GM18520 (cell line): ENCODE measurements at regions not wholly inside any gene's neighbourhood (a gene's known extent, or its start where the extent isn't known, plus 50 kb on each side); places are given as distances from the start of the nearest gene placed in this dataset.
A peak's percentile ranks its signal among the peaks of the same experiment; 100 is the strongest.

Experiments
- ATAC-seq: cut with Tn5 transposase; IDR thresholded peaks from one replicate; pipeline ENCODE4 v1.9.1; 2021; ENCODE audit not compliant: unreplicated experiment

DNA sequence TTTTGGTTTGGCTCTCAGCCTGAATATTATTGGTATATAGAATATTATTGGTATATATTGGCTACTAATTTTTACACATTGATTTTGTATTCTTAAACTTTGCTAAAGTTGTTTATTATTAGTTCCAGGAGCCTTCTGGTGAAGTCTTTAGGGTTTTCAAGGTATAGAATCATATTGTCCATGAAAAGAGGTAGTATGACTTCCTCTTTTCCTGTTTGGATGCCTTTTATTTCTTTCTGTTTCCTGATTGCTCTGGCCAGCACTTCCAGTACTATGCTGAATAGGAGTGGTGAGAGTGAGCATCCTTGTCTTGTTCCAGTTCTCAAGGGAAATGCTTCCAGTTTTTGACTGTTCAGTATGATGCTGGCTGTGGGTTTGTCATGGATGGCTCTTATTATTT, 107.3 kb upstream of the LIPC start:
- no peak for ATAC-seq

DNA sequence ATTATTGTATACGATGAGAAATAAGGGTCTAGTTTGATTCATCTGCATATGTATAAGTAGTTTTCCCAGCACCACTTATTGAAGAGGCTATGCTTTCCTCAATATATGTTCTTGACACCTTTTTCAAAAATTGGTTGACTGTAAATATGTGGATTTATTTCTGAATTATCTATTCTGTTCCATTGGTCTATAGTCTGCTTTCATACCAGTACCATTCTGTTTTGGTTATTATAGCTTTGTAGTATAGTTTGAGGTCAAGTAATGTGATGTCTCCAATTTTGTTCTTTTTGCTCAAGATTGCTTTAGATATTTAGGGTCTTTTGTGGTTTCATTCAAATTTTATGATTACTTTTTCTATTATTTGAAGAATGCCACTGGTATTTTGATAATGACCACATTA, 103.8 kb upstream of the LIPC start:
- ATAC-seq, result no peak

DNA sequence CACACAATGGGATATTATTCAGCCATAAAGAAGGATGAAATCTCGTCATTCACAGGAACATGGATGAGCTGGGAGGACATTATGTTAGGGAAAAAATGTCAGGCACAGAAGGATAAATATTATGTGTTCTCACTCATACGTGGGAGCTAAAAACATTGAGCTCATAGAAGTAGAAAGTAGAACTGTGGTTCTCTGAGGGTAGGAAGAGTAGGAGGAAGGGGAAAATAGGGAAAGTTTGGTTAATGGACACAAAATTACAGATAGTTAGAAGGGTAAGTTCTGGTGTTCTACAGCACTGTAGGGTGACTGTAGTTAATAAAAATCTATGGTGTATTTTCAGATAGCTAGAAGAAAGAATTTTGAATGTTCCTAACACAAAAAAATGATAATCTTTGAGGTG, 102.6 kb upstream of the LIPC start:
- ATAC-seq, result no peak

DNA sequence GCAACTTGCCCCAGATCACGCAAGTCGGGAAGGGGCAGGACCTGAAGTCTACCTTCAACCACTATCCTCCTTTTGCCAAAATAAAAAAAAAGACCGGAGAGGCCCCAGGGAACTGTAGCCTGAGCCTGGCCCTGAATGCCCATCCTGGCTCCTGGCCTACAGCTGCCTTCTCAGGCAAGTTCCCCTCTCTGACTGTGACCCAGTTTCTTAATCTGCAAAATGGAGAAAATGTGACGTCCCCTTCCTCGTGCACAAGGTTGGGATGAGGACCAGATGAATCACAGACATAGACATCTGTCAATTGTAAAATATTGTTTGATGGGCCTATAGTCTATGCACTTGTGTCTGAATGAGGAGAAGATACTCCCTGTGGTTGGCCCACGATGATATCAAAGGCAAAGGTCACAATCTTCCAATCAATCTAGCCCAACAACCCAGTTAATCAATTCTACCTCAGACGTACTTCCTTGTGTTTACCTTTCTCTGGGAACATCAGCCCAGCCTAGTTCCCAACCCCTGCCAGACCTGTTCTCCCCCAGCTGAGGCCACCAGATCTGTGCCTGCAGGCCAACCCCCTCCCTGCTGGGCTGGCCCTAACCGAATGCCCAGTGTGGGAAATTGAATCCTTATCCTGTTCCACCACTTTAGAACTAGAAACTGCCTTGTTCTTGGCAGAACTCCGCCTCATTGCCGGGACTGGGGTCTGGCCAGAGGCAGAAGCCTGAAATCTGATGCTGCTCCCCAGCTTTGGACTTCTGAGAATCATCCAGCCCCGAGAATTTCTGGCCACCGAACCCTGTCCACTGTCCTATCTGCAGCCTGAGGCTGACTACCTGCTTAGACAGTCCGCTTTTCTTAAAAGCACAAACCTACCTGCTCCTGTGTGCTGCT, 101.8 kb upstream of the LIPC start:
- ATAC-seq, result no peak

DNA sequence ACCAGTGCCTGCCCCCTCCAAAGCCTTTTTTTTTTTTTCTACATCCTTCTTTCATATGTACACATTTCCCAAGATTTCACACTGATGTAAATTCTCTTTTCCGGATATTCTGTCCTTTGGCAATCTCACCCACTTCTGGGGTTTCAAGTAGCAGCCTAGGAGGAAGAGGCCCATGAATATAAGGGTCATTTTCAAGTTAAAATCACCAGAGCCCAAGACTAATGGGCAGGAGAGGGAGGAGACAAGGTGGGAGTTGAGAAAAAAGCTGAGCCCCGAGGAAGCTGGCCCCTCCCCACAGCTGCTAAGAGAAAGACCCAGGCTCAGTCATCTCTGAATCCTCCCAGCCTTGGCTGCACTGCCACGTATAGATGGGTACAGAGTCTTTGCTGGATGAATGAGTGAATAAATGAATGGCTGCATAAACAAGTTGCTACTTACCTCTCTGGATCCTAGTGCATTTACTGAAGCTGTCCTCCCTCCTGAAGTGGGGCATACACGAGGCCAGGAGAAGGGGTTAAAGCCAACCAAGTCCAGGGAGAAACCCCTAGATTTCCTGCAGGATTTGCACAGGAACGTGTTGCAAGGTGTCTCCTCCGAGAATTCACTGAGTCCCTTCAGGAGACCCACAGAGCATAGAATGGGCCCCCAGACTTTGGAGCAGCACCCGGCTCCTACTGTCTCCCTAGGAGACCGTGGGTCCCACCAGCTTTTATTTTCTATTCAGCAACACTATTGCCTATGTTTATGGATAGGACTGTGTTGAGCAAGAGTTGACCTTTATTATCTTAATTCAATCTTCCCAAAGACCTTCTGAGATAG, 100.8 kb upstream of the LIPC start:
- ATAC-seq, result no peak

DNA sequence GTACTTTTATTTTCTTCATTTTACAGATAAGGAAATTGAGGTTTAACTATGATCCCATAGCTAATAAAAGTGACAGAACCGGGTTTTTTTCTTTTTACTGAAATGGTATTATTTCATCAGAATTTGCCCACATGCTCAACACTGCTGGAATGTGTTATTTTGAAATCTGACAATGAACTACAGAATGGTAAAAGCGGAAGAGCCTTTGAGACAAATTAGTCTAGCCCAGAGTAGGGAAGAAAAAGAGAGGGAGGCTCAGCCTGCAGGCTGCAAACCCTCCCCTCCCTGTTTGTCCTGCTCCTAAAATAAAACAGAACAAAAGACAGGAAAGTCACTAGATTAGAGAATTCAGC, 100.3 kb upstream of the LIPC start:
- ATAC-seq, result no peak

DNA sequence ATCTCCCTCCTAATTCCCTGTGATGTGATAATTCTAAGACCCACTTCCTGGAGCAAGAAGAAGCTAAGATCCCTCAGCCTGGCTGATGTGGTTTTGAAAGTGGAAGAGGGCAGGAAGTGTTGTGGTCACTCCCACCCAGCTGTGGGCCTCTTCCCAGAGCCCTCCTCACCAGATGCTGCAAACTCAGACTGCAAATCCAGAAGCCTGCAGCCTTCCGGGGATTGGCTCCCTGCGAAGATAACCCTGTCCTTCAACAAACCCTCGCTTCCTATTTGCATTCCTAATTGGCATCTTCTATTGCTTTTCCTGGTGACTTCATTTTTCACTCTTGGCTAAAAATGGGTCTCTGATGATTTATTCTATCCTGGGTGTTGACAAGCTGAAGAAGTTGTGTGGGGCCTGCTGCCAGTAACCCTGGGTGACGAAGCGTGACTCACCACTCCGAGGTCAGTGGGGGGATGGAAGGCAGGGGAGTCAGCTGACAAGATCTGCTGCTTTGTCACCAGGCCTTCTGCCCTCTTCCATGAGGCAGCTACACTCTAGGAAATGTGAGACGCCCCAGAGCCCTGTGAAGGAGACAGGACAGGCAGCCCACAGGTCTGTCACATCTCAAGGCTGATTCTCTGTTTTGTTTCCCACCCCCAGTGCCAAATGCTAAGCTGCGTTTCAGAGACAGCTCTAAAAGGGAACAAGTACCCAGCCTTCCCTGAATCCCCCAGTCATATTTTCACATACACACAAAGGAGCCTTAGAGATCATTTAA, 99.7 kb upstream of the LIPC start:
- ATAC-seq, result peak; percentile 59

DNA sequence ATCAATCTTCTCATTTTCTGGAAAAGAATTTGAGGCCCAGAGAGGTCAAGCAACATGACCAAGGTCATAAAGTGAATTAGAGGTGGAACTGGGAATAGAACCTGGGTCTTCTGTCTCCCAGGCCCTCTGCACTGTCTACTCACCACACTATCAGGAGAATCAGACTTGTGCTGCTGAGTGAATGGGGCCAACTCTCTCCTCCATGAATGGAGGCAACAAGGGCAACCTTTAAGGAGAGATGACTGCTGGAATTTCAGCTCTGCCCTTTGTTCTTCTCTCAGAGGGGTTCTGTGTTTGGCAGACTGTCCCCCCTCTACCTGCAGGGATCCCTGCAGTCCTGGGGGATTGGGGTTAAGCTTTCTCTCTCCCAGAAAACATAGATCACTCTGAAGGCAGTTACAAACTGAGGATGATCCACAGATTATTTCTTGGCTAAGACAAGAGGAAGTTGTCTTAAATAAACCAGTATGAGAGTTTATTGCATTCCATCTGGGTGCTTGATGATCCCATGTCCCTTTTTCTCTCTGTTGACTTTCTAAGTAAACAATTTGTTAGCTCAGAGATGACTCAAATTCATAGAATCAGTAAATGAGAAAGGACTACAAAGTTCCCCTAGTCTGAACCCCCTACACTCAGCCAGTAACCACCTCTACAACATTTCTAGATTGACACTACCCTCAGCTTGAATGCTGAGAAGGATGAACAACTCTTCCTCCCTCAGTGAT, 99.0 kb upstream of the LIPC start:
- ATAC-seq, result no peak

DNA sequence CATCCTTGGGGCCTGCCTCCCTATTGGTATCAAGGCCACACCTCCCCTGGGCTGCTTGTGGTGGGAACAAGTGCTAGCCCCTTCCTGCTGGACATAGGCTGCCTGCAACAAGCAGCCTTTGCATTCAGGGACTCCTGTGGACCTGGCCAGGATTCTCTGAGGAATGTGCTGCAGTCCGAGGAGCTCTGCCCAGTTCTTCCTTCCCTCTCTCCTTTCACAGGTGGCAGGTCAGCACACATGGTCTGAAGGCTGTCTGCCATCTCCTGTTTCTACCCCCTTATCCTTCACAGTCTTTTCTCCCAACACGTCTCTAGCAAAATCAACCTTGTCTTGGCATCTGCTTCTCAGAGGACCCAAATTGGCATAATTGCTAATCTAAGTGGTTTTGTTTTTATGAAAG, 97.0 kb upstream of the LIPC start:
- no peak for ATAC-seq

DNA sequence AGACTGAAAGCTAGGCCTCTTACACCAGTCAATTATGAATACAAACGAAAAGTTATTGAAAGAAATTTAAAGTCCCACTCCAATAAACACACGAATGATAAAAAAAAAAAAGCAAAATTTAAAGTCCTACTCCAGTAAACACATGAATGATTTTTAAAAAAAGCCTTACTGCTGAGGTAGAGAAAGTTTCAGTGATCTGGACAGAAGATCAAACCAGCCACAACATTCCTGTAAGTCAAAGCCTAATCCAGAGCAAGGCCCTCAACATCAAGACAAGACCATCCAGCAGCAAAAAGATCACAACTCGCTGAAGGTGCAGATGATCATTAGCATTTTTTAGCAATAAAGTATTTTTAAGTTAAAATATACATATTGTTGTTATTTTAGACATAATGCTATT, 95.6 kb upstream of the LIPC start:
- no peak for ATAC-seq

DNA sequence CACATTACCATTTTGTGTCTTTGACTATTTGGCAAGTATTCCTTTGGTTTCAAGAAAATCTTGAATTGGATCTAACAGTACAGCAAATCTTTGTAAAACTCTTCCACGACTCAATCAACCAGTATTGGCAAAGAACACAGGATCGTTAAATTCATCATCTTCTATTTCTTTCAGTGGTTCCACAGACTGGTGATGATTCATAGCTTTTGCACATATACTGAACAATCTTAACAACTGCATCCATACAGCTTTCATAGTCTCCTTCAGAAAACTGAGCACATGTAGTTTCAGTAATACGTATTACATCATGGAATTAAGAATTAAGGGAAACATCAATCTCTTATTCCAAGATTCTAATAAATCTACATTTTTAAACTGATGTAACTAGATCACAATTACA, 91.6 kb upstream of the LIPC start:
- ATAC-seq, result no peak

DNA sequence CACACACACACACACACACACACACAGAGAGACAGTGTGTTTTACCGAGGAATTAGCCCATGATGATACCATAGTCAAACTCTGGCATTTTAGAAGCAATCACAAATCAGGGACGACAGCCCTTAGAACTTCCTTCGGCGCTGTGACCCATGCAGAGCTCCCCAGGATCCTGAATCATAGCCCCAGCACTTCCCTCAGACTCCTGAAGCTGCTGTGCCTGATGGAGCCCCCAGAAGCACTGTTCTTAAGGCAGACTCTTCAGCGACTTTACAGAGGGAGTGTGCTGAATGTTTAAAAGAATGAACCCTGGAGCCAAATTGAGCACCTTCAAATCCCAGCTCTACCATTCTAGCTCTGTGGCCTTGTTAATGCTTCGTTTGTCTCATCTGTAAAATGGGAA, 89.3 kb upstream of the LIPC start:
- no peak for ATAC-seq

DNA sequence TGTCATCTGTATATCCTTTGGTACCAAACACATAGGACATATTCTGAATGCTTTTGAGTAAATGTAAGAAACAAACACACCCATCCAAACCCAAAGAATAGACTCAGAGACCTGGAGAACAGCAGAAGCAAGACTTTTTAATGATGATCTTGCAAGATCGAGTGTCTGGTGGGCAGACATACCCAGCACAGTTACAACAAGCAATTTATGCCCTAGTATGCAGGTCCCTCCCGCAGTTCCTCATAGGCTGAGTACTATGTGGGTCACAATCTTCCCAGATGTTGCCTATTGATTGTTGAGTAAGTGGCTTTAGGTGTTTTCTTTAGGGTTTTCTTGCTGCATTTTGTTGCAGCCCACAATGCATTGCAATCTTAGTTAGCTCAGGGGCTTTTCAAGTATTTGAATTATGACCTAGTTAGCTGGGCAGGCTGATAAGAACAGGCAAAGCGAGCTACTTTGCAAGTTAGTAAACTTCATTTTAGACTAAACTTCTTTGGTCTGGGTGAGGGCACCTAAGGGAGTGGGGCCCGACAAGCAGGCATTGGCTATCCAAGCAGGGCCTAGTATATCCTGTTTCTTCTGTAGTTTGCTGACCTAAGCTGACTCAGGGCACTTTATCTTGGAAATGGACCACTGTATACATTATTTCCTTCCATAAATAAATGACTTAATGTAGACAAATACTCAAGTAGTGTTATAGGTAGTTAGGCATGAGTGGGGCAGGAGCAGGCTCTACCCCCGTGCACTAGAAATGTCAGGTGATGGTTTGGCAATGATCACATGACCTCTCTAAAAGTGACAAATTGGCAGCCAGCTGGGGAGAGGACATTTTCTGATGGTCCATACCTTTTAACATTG, 87.3 kb upstream of the LIPC start:
- no peak for ATAC-seq

DNA sequence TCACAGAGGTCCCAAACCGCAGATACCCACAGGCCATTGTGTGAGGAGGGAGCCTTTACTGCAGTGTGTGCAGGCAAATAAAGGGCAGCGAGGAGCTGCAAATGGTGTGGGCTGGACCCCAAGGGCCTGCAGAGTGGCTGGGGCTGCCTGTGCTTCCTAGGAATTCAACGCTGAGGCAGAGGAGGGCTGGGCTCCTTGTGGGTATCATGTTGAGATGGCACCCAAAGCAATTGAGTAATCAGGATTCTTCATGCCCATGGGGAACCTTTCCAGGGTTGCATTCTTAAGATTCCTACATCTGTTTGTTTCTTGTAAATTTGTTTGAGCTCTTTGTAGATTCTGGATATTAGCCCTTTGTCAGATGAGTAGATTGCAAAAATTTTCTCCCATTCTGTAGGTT, 85.4 kb upstream of the LIPC start:
- no peak for ATAC-seq

DNA sequence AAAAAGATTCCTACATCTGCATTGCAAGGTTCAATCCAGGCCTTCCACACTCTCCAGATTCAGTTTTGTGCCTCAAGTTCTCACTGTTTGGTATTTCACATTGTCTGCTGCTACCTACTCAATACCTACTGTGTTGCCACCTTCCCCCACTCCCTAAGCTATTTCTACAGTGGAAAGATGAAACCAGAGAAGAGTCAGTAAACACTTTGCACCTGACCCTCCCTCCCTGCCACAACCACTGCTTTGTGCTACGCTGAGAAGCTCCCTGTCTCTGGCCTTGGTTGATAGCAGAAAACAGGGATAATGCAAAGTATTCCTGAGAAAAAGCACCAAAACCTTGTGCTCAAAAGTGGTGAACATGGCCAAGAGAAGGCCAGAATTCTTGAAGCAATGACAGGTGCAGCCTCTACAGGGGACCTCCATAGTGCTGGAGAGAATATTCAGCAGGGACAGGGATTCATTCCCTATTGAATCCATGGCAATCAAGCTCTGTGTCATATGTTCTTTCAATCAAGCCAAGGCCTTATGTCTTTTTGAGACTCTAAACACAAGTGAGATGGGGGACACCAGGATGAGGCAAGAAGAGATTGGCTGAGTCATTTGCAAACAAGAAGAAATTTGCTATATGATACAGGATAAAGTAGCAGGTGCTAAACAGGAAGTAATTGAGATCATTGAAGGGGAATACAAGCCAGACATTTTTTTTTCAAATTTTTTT, 83.5 kb upstream of the LIPC start:
- no peak for ATAC-seq

DNA sequence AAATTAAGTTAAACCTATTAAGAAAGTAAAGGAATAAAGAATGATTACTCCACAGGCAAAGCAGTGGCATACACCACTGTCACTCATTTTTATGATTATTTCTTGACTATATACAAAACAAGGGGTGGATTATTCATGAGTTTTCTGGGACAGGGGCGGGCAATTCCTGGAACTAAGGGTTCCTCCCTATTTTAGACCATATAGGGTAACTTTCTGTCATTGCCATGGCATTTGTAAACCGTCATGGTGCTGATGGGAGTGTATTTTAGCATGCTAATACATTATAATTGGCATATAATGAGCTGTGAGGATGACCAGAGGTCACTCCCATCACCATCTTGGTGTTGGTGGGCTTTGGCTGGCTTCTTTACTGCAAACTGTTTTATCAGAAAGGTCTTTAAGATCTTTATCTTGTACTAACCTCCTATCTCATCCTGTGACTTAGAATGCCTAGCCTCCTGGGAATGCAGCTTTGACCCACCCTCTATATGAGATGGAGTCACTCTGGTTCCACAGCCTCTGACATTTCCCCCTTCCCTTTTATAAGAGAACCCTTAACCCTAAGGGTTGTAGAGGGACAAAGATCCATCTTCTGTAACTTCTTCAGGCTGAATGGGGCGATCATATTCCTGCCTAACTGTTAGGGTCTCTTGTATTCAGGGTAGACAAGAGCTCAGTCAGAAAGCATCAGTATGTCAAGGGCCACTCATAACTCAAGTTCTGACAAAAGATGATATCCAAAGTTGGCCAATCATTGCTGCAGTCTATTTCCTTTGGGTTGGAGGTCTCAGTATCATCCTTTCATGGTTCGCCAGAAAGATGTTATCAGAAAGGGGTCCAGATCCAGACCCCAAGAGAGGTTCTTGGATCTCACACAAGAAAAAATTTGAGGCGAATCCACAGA, 79.5 kb upstream of the LIPC start:
- ATAC-seq, result no peak

DNA sequence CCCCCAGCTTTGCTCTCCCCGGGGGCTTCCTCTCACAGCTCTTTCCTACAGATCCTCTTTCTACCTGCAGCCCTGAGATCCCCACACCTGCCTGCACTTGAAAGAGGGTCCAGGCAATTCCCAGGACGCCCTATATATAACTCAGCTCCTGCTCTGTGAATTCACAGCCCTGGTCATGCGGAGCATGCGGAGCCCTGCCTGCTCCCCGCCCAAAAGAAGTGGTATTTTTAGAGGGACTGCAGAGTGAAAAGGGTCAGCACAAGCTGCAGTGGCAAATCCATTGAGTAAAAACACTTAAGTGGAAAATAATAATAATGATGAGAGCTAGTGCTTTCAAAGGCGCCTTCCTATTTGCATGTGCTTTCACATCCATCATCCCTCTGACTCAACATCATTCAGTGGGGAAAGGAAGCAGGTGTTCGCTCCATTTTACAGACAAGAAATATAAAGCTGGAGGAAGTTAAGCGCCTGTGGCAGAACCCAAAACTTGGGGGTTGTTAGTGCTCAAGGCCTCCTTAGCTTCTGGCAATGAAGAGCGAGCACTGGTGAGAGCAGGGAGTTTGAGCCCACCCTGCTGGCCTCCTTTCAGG, 76.3 kb upstream of the LIPC start:
- no peak for ATAC-seq

DNA sequence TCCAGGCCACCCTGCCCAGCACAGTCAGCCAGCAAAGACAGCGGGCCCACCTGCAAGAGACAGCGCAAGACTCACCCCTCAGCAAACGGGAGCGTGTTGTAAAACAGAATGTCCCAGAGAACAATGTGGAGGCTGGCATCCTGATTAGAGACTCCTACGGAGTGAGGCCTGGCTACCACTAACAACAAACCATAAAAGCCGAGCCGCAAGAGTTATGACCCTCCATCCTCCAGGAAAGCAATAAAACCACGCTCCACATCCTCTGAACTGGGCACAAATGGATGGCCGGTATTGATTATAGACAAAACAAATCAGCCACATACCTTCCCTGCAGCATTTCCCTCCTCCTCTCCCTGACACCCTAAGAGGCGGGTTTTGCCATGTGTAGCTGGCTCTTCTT, 75.8 kb upstream of the LIPC start:
- no peak for ATAC-seq
